IPS-20b (cell line): ENCODE measurements at regions not wholly inside any gene's neighbourhood (a gene's known extent, or its start where the extent isn't known, plus 50 kb on each side); places are given as distances from the start of the nearest gene placed in this dataset.

Source experiments
- H3K27ac ChIP-seq: one replicate; pipeline ENCODE4 v1.5.1; 2013; ENCODE audit warnings: low read length
- H3K27me3 ChIP-seq: 2 replicates; pipeline ENCODE4 v1.6.1; 2013; ENCODE audit warnings: mild to moderate bottlenecking, low read length, inconsistent platforms; ENCODE audit not compliant: insufficient read depth
- H3K36me3 ChIP-seq: 2 replicates; pipeline ENCODE4 v1.6.1; 2013; ENCODE audit warnings: low read depth, mild to moderate bottlenecking, inconsistent platforms, low read length, moderate library complexity; ENCODE audit not compliant: insufficient read depth
- H3K4me1 ChIP-seq: 2 replicates; pipeline ENCODE4 v1.6.1; 2013; ENCODE audit warnings: mild to moderate bottlenecking, control low read depth, inconsistent platforms, low read length, moderate library complexity; ENCODE audit not compliant: insufficient read depth
- H3K4me3 ChIP-seq: 2 replicates; pipeline ENCODE4 v1.5.1; 2013; ENCODE audit warnings: mild to moderate bottlenecking, low read length, inconsistent platforms
- H3K9ac ChIP-seq: 2 replicates; pipeline ENCODE4 v1.6.1; 2013; ENCODE audit warnings: low read depth, mild to moderate bottlenecking, inconsistent platforms, low read length, moderate library complexity
- H3K9me3 ChIP-seq: 2 replicates; pipeline ENCODE4 v1.6.1; 2013; ENCODE audit warnings: mild to moderate bottlenecking, low read depth, low read length, inconsistent platforms; ENCODE audit not compliant: insufficient read depth

GRCh38 chr4:11301075-11301660, 127.5 kb downstream of the HS3ST1 start:
- Histone ChIP-seq H3K4me1 (no peaks in the 10 kb centered on the region), H3K27me3 (no peaks in the 10 kb centered on the region), H3K9ac (no peak overlapping the region), H3K9me3 (no peaks in the 10 kb centered on the region), H3K36me3 (no peaks in the 10 kb centered on the region), H3K4me3 (no peak overlapping the region), H3K27ac (no peak overlapping the region)

- no peak overlapping the region for H3K27ac ChIP-seq
- no peaks in the 10 kb centered on the region for H3K36me3 ChIP-seq
- H3K9ac ChIP-seq, result no peak overlapping the region
- no peaks in the 10 kb centered on the region for H3K4me1 ChIP-seq
- no peak overlapping the region for H3K4me3 ChIP-seq
- H3K9me3 ChIP-seq, result no peaks in the 10 kb centered on the region
- H3K27me3 ChIP-seq, result no peaks in the 10 kb centered on the region
These were observed 128.9 kb downstream of the HS3ST1 start for GRCh38 chr4:11299836-11300235.

- H3K9me3 ChIP-seq, result no peaks in the 10 kb centered on the region
- no peaks in the 10 kb centered on the region for H3K27me3 ChIP-seq
- no peaks in the 10 kb centered on the region for H3K4me1 ChIP-seq
- H3K36me3 ChIP-seq, result no peaks in the 10 kb centered on the region
- H3K27ac ChIP-seq, result no peak overlapping the region
- no peak overlapping the region for H3K9ac ChIP-seq
- H3K4me3 ChIP-seq, result no peak overlapping the region
These were observed 129.7 kb downstream of the HS3ST1 start for GRCh38 chr4:11299016-11299415.

- Histone ChIP-seq H3K4me1 (no peaks in the 10 kb centered on the region), H3K9ac (no peak overlapping the region), H3K27me3 (no peaks in the 10 kb centered on the region), H3K36me3 (no peaks in the 10 kb centered on the region), H3K4me3 (no peak overlapping the region), H3K9me3 (no peaks in the 10 kb centered on the region), H3K27ac (no peak overlapping the region)
These were observed 130.2 kb downstream of the HS3ST1 start for GRCh38 chr4:11298451-11298850.

GRCh38 chr4:11297627-11298026, 131.1 kb downstream of the HS3ST1 start:
- no peaks in the 10 kb centered on the region for H3K4me1 ChIP-seq
- H3K27ac ChIP-seq, result no peak overlapping the region
- no peak overlapping the region for H3K9ac ChIP-seq
- no peak overlapping the region for H3K4me3 ChIP-seq
- no peaks in the 10 kb centered on the region for H3K9me3 ChIP-seq
- no peaks in the 10 kb centered on the region for H3K36me3 ChIP-seq
- H3K27me3 ChIP-seq, result no peaks in the 10 kb centered on the region

GRCh38 chr4:11297201-11297600, 131.5 kb downstream of the HS3ST1 start:
- H3K9ac ChIP-seq, result no peak overlapping the region

GRCh38 chr4:11293866-11294265, 134.8 kb downstream of the HS3ST1 start:
- Histone ChIP-seq H3K9ac (no peak overlapping the region), H3K36me3 (no peaks in the 10 kb centered on the region), H3K27ac (no peak overlapping the region)

More at GRCh38 chr4:11297201-11297600, 131.5 kb downstream of the HS3ST1 start:
- Histone ChIP-seq H3K4me1 (no peaks in the 10 kb centered on the region), H3K36me3 (no peaks in the 10 kb centered on the region), H3K4me3 (no peak overlapping the region), H3K9me3 (no peaks in the 10 kb centered on the region), H3K27ac (no peak overlapping the region), H3K27me3 (no peaks in the 10 kb centered on the region)

GRCh38 chr4:11287055-11287454, 141.6 kb downstream of the HS3ST1 start:
- Histone ChIP-seq H3K4me3 (no peak overlapping the region), H3K27me3 (no peaks in the 10 kb centered on the region), H3K9ac (no peak overlapping the region), H3K36me3 (no peaks in the 10 kb centered on the region), H3K9me3 (peaks cover 12% of the 10 kb centered on the region), H3K27ac (no peak overlapping the region), H3K4me1 (no peaks in the 10 kb centered on the region)

More at GRCh38 chr4:11293866-11294265, 134.8 kb downstream of the HS3ST1 start:
- Histone ChIP-seq H3K4me1 (no peaks in the 10 kb centered on the region), H3K9me3 (no peaks in the 10 kb centered on the region), H3K4me3 (no peak overlapping the region), H3K27me3 (no peaks in the 10 kb centered on the region)

GRCh38 chr4:11286533-11286932, 142.2 kb downstream of the HS3ST1 start:
- Histone ChIP-seq H3K4me3 (no peak overlapping the region), H3K36me3 (no peaks in the 10 kb centered on the region), H3K9ac (no peak overlapping the region), H3K27ac (no peak overlapping the region), H3K27me3 (no peaks in the 10 kb centered on the region), H3K9me3 (peaks cover 12% of the 10 kb centered on the region), H3K4me1 (no peaks in the 10 kb centered on the region)

GRCh38 chr4:11281720-11282119, 147.0 kb downstream of the HS3ST1 start:
- Histone ChIP-seq H3K4me1 (no peaks in the 10 kb centered on the region), H3K4me3 (no peak overlapping the region), H3K27ac (no peak overlapping the region), H3K36me3 (no peaks in the 10 kb centered on the region), H3K9me3 (peaks cover 12% of the 10 kb centered on the region), H3K9ac (no peak overlapping the region), H3K27me3 (no peaks in the 10 kb centered on the region)

- no peak overlapping the region for H3K27ac ChIP-seq
- H3K9ac ChIP-seq, result no peak overlapping the region
- H3K27me3 ChIP-seq, result no peaks in the 10 kb centered on the region
- no peak overlapping the region for H3K4me3 ChIP-seq
- no peaks in the 10 kb centered on the region for H3K36me3 ChIP-seq
- H3K4me1 ChIP-seq, result no peaks in the 10 kb centered on the region
- H3K9me3 ChIP-seq, result no peaks in the 10 kb centered on the region
These were observed 157.4 kb downstream of the HS3ST1 start for GRCh38 chr4:11271263-11271662.

- Histone ChIP-seq H3K9me3 (no peaks in the 10 kb centered on the region), H3K27ac (no peak overlapping the region), H3K9ac (no peak overlapping the region), H3K4me3 (no peak overlapping the region), H3K27me3 (no peaks in the 10 kb centered on the region), H3K4me1 (peaks cover 10% of the 10 kb centered on the region), H3K36me3 (no peaks in the 10 kb centered on the region)
These were observed 160.5 kb downstream of the HS3ST1 start for GRCh38 chr4:11268149-11268548.
